H1 (cell line): ENCODE measurements at regions not wholly inside any gene's neighbourhood (a gene's known extent, or its start where the extent isn't known, plus 50 kb on each side); places are given as distances from the start of the nearest gene placed in this dataset.

Experiments
- CTCF ChIA-PET: fragments of 300-600 bp; sonication (Branson Sonifier 250); formaldehyde crosslinking; loops from one replicate; lab custom pipeline; 2021; ENCODE audit not compliant: partially characterized antibody; lab: Charles Lee
- POLR2A ChIA-PET: fragments of 300-600 bp; sonication (Branson Sonifier 250); formaldehyde crosslinking; loops from one replicate; lab custom pipeline; 2021; ENCODE audit warnings: inconsistent platforms; ENCODE audit not compliant: partially characterized antibody; lab: Charles Lee
- DNase-seq, 2 experiments: peaks; one replicate each; pipeline versions ENCODE4 v3.0.0 to v3.0.0-alpha.2; 2010 to 2022; ENCODE audit warnings: low spot score in 2 of 2, low read depth in 1 of 2, mixed read lengths in 1 of 2
- FAIRE-seq: peaks from 2 replicates; lab custom pipeline; 2011; peaks lifted over from hg19 to GRCh38; lab: Jason Lieb, UNC
- H2AFZ ChIP-seq: 2 replicates; pipeline ENCODE4 v1.8.1; 2012; ENCODE audit warnings: low read length, inconsistent platforms
- H2AK5ac ChIP-seq: 2 replicates; pipeline ENCODE4 v1.6.1; 2013; ENCODE audit warnings: low read depth, low read length
- H2BK120ac ChIP-seq: replicated peaks from 2 replicates; pipeline ENCODE3; 2013; ENCODE audit warnings: low read depth, low read length, inconsistent platforms
- H2BK12ac ChIP-seq: 2 replicates; pipeline ENCODE4 v1.6.1; 2013; ENCODE audit warnings: low read depth, low read length
- H2BK15ac ChIP-seq: 2 replicates; pipeline ENCODE4 v1.6.1; 2013; ENCODE audit warnings: low read length
- H2BK20ac ChIP-seq: 2 replicates; pipeline ENCODE4 v1.6.1; 2013; ENCODE audit warnings: low read length
- H2BK5ac ChIP-seq: 2 replicates; pipeline ENCODE4 v1.6.1; 2013; ENCODE audit warnings: low read depth, low read length
- H3K14ac ChIP-seq: 2 replicates; pipeline ENCODE4 v1.6.1; 2013; ENCODE audit warnings: inconsistent platforms; ENCODE audit not compliant: insufficient read length
- H3K18ac ChIP-seq: 2 replicates; pipeline ENCODE4 v1.6.1; 2013; ENCODE audit warnings: low read length; ENCODE audit errors: extremely low read depth
- H3K23ac ChIP-seq: 2 replicates; pipeline ENCODE4 v1.6.1; 2013; ENCODE audit warnings: inconsistent platforms; ENCODE audit not compliant: insufficient read length
- H3K23me2 ChIP-seq: 2 replicates; pipeline ENCODE4 v1.6.1; 2013; ENCODE audit warnings: low read depth, low read length
- H3K27ac ChIP-seq: 2 replicates; pipeline ENCODE4 v1.6.1; 2011; ENCODE audit warnings: low read depth, low read length, inconsistent platforms
- H3K27me3 ChIP-seq, 4 experiments: replicated peaks in 1 of 4; 1 replicate in 1 of 4; 2 replicates in 3 of 4; pipeline versions ENCODE4 v1.6.1 to v1.8.1; 2011 to 2013; ENCODE audit warnings: low read length in 3 of 4, mild to moderate bottlenecking in 3 of 4, inconsistent platforms in 2 of 4, mixed read lengths in 2 of 4, moderate library complexity in 1 of 4; ENCODE audit not compliant: control insufficient read depth in 3 of 4, insufficient read depth in 3 of 4; ENCODE audit errors: extremely low read depth in 1 of 4
- H3K36me3 ChIP-seq, 4 experiments: 2 replicates each; pipeline versions ENCODE4 v1.6.1 to v1.8.1; 2011 to 2013; ENCODE audit warnings: mild to moderate bottlenecking in 4 of 4, low read length in 3 of 4, moderate library complexity in 2 of 4, control low read depth in 1 of 4, inconsistent platforms in 1 of 4; ENCODE audit not compliant: insufficient read depth in 4 of 4, control insufficient read depth in 2 of 4
- H3K4ac ChIP-seq: replicated peaks from 2 replicates; pipeline ENCODE3; 2013; ENCODE audit warnings: low read length, low read depth, mixed read lengths, inconsistent platforms; ENCODE audit not compliant: insufficient read length
- H3K4me1 ChIP-seq, 4 experiments: replicated peaks in 1 of 4; 1 replicate in 1 of 4; 2 replicates in 3 of 4; pipeline versions ENCODE4 v1.6.1 to v1.8.1; 2011 to 2013; ENCODE audit warnings: low read length in 3 of 4, inconsistent platforms in 2 of 4, mixed read lengths in 1 of 4; ENCODE audit not compliant: insufficient read depth in 4 of 4, control insufficient read depth in 3 of 4
- H3K4me2 ChIP-seq, 2 experiments: 2 replicates each; pipeline versions ENCODE4 v1.6.1 to v1.8.1; 2011 to 2013; ENCODE audit warnings: low read depth in 2 of 2, low read length in 2 of 2, control low read depth in 1 of 2, inconsistent platforms in 1 of 2, mild to moderate bottlenecking in 1 of 2; ENCODE audit not compliant: insufficient read depth in 1 of 2
- H3K4me3 ChIP-seq, 4 experiments: fragments of 200-600, 300-600 bp in 1 of 4; sonication (generic), shearing (Covaris generic), sonication (Bioruptor Twin) in 1 of 4; 2 replicates each; pipeline versions ENCODE4 v1.5.1 to v1.8.1; 2011 to 2016; ENCODE audit warnings: low read length in 4 of 4, low read depth in 3 of 4, control low read depth in 2 of 4, inconsistent platforms in 2 of 4, mild to moderate bottlenecking in 2 of 4, mixed read lengths in 1 of 4, moderate library complexity in 1 of 4; ENCODE audit not compliant: insufficient read depth in 2 of 4; ENCODE audit errors: extremely low read depth in 1 of 4
- H3K56ac ChIP-seq: replicated peaks from 2 replicates; pipeline ENCODE3; 2013; ENCODE audit warnings: low read depth, mild to moderate bottlenecking, mixed read lengths, low read length, inconsistent platforms; ENCODE audit not compliant: insufficient read length
- H3K79me1 ChIP-seq: 2 replicates; pipeline ENCODE4 v1.6.1; 2013; ENCODE audit warnings: low read depth, low read length, control low read depth
- H3K79me2 ChIP-seq, 2 experiments: 2 replicates each; pipeline versions ENCODE4 v1.6.1 to v1.8.1; 2012 to 2013; ENCODE audit warnings: low read length in 2 of 2, mild to moderate bottlenecking in 2 of 2, inconsistent platforms in 1 of 2; ENCODE audit not compliant: insufficient read depth in 2 of 2, control insufficient read depth in 1 of 2
- H3K9ac ChIP-seq, 4 experiments: replicated peaks in 1 of 4; 1 replicate in 1 of 4; 2 replicates in 3 of 4; pipeline versions ENCODE4 v1.6.1 to v1.8.1; 2011 to 2013; ENCODE audit warnings: low read depth in 3 of 4, low read length in 3 of 4, control low read depth in 2 of 4, mild to moderate bottlenecking in 2 of 4, moderate library complexity in 2 of 4, inconsistent platforms in 1 of 4; ENCODE audit errors: extremely low read depth in 1 of 4
- H3K9me3 ChIP-seq, 2 experiments: 2 replicates each; pipeline versions ENCODE4 v1.6.1 to v1.8.1; 2012 to 2013; ENCODE audit warnings: mild to moderate bottlenecking in 2 of 2, moderate library complexity in 2 of 2, control low read depth in 1 of 2, inconsistent platforms in 1 of 2, low read depth in 1 of 2, low read length in 1 of 2, mixed read lengths in 1 of 2; ENCODE audit not compliant: insufficient read depth in 2 of 2
- H4K20me1 ChIP-seq, 2 experiments: replicated peaks in 1 of 2; 2 replicates each; pipeline versions ENCODE3 to v1.8.1; 2011 to 2013; ENCODE audit warnings: inconsistent platforms in 2 of 2, low read length in 2 of 2, mild to moderate bottlenecking in 1 of 2; ENCODE audit not compliant: insufficient read depth in 2 of 2, control insufficient read depth in 1 of 2
- H4K5ac ChIP-seq: 2 replicates; pipeline ENCODE4 v1.6.1; 2013; ENCODE audit warnings: low read length, low read depth, mixed read lengths, inconsistent platforms; ENCODE audit not compliant: insufficient read length
- H4K8ac ChIP-seq: 2 replicates; pipeline ENCODE4 v1.8.0; 2013; ENCODE audit warnings: mild to moderate bottlenecking, moderate library complexity, low read length, inconsistent platforms; ENCODE audit not compliant: insufficient read depth; ENCODE audit errors: extremely low read depth
- H4K91ac ChIP-seq: replicated peaks from 2 replicates; pipeline ENCODE3; 2013; ENCODE audit warnings: low read length, mixed read lengths, inconsistent platforms; ENCODE audit not compliant: insufficient read length
- KDM4A ChIP-seq: IDR thresholded peaks from one replicate; pipeline ENCODE4 v1.7.1; 2012; ENCODE audit warnings: low read depth, mild to moderate bottlenecking, moderate library complexity, low read length, inconsistent platforms; ENCODE audit not compliant: severe bottlenecking
- WGBS, 2 experiments: shearing (Covaris generic) in 1 of 2; methylation state at CpG; one replicate each; pipeline versions ENCODE4 v1.1.6 to v1.1.7; 2013 to 2015; ENCODE audit warnings: low lambda C conversion rate in 2 of 2, mixed read lengths in 2 of 2, inconsistent platforms in 1 of 2, low coverage in 1 of 2, missing lambda C conversion rate in 1 of 2; ENCODE audit not compliant: insufficient replicate concordance in 2 of 2, insufficient coverage in 1 of 2, insufficient read length in 1 of 2; ENCODE audit errors: extremely low coverage in 1 of 2, missing lambda C conversion rate in 1 of 2; 5-methylcytosine and 5-hydroxymethylcytosine counted together

DNA sequence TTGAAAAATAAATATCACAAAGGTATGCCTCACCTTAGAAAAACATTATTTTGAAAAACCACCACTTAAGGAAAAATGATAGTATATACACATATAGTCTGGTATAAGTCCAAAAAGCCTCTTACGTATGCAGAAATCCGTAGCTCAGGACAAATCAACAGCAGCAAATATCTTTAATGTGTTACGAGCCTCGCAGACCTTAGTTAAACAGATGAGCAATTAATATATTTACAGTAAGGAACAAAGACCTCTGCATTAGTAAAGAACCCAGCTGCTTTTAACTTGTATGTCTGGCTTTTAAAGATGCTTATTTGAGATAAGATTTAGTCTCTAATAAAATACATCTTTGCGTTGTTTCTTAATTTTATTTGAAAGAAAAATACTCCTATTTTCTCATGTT, 79.9 kb upstream of the CHRM3 start:
- H3K36me3 ChIP-seq, result no peaks in the 10 kb centered on the region
- no peak overlapping the region for H2BK12ac ChIP-seq
- no peaks in the 10 kb centered on the region for H3K79me1 ChIP-seq
- no peaks in the 10 kb centered on the region for H3K79me2 ChIP-seq
- H3K23me2 ChIP-seq, result no peaks in the 10 kb centered on the region
- no peak overlapping the region for H4K8ac ChIP-seq
- H3K9ac ChIP-seq, result no peak overlapping the region
- no peak overlapping the region for H3K4me3 ChIP-seq
- H3K18ac ChIP-seq, result no peak overlapping the region
- no peaks in the 10 kb centered on the region for H3K9me3 ChIP-seq
- H3K4me2 ChIP-seq, result no peak overlapping the region
- H2AFZ ChIP-seq, result no peak overlapping the region
- H3K23ac ChIP-seq, result no peak overlapping the region
- no peak overlapping the region for H2AK5ac ChIP-seq
- no peak overlapping the region for H3K14ac ChIP-seq
- no peak for FAIRE-seq
- H3K4me1 ChIP-seq, result peaks cover 0 to 3% (median 1%) of the 10 kb centered on the region in 4 experiments; a peak in 2 of 7 replicates
- H3K27me3 ChIP-seq, result no peaks in the 10 kb centered on the region
- H3K56ac ChIP-seq, result no peak overlapping the region
- CTCF ChIA-PET, result interaction anchor here (0.9 to 2.6 kb wide), 4 partner anchors 12 to 85 kb away, joined by 3 to 17 read pairs (median 3); no protein-coding TSS in a partner anchor
- no peak for DNase-seq
- POLR2A ChIA-PET, result no interaction called here
- no peaks in the 10 kb centered on the region for H4K20me1 ChIP-seq
- H3K4ac ChIP-seq, result no peak overlapping the region
- no peak overlapping the region for H3K27ac ChIP-seq
- 97% methylated on average over 5 of the region's 5 CpGs; no CpG with 5 or more reads in 1 of the 2 experiments for WGBS, 2 experiments
- no peak overlapping the region for H2BK15ac ChIP-seq
- H4K5ac ChIP-seq, result no peak overlapping the region
- H4K91ac ChIP-seq, result no peak overlapping the region
- H2BK20ac ChIP-seq, result no peak overlapping the region
- H2BK5ac ChIP-seq, result no peak overlapping the region
- no peak overlapping the region for H2BK120ac ChIP-seq
- no peak for TF ChIP-seq KDM4A
